Epidermal melanocyte (primary cell): ENCODE measurements at regions not wholly inside any gene's neighbourhood (a gene's known extent, or its start where the extent isn't known, plus 50 kb on each side); places are given as distances from the start of the nearest gene placed in this dataset.

Source experiments
- DNase-seq: peaks from one replicate; pipeline ENCODE4 v3.0.0; 2011; ENCODE audit warnings: low spot score; ENCODE audit not compliant: insufficient read length

- no peak for DNase-seq
Measured at GRCh38 chr1:94646141-94646643, 104.6 kb upstream of the F3 start.

DNA sequence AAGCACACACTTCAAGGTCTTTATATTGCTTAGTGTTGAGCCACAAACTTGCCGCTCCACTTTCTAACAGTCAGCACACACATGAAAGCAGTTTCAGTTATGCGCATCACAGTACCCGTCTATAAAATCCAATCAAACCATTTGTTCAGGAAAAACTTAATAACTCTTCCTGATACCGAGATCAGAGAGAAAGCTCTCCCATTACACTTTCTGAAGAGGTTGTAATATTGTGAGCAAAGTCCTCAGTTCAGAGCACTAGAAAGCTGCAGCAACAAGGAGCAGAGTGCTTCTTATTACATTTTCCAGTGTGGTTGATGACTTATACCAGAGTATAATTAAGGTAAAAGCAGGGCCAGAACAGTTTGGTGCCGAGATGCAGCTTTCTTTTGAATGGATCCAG lies 102.8 kb upstream of the F3 start:
- DNase-seq, result no peak

DNA sequence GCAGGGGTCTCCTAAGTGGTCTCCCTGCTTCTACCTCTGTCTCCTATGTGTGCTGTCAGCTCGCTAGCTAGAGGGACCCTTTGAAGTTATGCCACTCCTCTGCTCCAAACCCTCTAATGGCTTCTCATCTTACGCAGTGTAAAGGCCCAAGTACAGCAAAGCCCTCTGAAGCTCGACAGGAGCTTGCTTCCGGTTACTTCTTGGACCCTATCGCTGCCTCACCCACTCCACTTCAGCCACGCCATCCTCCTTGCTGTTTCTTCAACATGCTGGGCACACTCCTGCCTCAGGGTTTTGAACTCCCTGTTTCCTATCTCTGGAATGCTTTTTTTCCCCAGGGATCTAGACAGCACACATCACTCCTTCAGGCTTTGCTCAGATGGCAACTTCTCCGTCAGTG lies 102.3 kb upstream of the F3 start:
- DNase-seq, result no peak

- no peak for DNase-seq
Measured at GRCh38 chr1:94642617-94643321, 101.2 kb upstream of the F3 start.

DNA sequence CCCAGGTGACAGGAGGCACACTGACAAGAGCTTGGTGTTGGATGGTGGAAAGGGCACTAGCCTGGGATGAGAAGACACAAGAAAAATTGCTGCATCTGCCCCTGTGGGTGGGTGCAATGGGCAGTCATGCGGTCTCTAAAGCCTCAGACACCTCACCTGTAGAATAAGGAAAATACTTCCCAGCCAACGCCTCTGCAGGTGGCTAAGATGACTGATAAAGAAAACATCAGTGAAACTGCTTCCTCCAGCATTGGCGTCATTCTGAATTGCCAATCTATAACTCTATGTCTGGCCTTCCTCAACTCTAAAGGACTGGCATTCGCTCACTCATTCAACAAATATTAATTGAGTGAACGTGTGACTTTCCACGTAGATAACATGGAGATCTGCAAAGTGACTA lies 100.4 kb upstream of the F3 start:
- no peak for DNase-seq

DNA sequence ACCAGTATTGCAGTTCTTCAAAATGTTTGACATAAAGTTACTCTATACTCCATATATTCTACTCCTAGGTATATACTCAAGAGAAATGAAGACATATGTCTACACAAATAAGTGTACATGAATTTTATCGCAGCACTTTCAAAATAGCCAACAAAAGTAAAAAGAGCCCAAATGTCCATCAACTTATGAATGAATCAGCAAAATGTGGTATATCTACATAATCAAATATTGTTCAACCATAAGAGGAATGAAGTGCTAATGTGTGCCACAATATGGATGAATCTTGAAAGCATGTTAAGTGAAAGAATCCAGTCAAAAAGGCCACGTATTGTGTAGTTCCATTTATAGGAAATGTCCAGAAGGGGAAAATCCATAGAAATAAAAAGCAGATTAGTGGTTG lies 98.6 kb upstream of the F3 start:
- DNase-seq, result no peak

DNA sequence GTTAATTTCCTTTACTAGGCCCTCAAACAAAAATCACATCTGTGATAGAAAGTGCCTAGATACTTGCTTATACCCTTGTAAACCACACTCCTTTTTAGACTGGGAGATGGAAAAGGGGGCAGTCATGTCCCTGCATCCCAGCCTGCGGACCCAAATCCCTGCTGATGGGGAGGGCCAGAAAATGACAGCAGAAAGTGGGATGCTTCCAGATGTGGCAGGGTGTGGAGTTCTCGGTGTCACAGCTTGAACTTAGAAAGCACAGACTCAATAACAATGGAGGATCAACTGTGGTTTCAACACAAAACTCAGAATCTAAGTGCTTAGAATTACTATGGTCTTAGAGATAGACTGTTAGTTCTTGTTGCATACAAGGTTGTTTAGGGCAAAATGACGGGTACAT lies 95.6 kb upstream of the F3 start:
- DNase-seq, result no peak

GRCh38 chr1:94636624-94637023 lies 95.1 kb upstream of the F3 start:
- DNase-seq, result no peak

DNA sequence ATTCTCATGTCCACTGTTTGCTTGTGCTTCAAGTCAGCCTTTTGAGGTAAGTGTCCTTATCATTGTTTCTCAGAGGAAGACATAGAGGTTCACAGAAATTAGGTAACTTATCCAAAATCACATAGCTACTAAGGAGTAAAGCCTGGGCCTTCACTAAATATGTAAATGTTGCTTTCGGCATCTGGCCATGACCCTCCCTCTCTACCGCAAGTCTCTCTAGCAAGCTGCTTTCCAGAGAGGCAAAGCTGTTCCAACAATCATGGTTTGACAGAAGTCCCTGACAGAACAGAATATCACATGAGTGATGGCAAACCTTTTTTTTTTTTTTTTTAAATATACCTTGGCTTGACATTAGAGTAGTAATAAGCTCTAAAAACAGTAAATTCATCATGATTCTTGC lies 94.5 kb upstream of the F3 start:
- DNase-seq, result no peak

DNA sequence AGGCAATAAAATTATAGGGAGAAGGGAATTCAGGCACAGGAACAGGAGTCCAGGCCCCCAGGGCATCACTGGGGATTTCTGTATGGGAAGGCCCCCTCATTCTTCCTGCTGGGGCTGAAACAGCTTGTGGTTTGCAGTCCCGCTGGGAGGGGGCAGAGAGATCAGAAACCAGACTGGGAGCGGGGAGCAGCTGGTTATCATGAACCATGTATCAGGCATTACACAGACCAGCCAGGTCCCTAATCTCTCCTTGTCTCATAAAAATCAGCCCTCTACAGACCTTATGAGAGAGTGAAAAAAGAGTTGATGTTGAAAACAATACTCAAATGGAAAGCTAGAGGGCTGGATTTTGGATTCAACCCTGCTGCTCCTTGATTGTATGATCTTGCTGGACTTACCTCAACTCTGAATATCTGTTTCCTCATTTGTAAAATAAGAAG lies 93.4 kb upstream of the F3 start:
- no peak for DNase-seq

GRCh38 chr1:94633051-94633450 lies 91.5 kb upstream of the F3 start:
- no peak for DNase-seq

- no peak for DNase-seq
Measured at GRCh38 chr1:94629259-94630181, 88.0 kb upstream of the F3 start.

DNA sequence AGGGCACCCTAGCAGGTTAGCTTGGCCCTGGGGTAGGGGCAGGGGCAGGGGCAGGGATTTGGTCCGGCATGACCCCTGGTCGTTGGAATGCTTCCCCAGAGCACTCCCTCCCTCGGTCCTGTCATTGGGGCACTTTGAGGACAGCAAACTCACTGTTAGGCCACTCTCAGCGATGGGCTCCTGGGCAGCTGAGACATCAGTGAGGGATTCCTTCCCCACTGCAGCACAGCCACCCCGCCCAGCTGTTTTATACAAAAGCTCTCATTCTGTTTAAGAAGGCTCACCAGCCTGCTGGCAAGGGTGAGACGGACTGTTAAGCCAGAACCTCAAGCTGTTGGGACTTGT lies 86.9 kb upstream of the F3 start:
- no peak for DNase-seq

DNA sequence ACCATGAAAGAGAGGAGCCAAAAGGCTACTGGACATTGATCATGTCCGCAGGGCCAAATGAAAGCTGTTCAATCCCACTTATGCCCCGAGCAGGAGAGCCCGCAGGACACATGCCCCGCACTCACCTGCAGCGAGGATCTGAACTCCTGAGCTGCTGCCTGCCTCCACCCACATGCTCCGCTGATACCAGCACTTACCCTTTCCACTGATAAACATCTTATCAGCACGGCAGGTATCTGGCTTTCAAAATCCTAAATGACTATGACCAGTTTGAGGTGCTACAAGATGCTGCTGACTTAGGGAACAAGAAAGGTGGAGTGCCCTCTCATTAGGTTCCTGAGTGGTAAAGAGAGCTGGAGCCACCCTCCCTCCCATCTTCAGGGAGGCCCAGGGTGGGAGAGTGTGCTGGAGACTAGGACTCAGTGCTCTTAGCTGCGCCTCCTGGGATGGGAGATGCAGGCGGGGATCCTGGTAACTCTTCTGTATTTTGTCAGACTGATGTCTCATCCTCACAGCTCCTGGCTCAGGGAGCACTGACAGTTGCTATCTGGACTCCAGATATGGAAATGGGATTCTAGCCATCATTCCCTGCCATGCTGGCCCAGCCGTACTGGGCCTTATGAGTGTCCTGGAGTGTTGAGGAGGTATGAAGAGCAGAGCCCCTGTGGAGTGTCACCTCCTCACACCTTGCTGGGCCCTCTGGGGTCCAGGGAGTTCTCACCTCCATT lies 86.4 kb upstream of the F3 start:
- no peak for DNase-seq

- DNase-seq, result no peak
Measured at GRCh38 chr1:94624203-94624602, 82.6 kb upstream of the F3 start.

- DNase-seq, result no peak
Measured at GRCh38 chr1:94623560-94624148, 82.1 kb upstream of the F3 start.

GRCh38 chr1:94622757-94623156 lies 81.2 kb upstream of the F3 start:
- no peak for DNase-seq

DNA sequence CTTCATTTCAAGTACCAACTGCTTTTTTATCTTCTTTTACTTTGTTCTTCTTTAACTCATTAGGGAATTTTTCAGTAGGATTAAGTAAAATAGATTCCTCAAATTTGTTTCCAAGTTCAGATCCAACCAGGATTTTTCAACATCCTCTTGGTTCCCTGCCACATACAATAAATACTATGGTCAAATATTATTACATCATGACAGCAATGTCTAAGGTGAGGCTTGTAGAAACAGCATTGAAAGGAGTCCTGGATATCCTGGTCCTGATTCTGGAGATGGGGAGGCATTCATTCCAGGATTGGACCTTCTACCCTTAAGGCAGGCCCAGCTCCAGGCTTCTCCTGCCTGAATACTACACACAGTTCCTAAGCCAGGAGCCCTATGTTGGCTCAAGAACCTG lies 80.2 kb upstream of the F3 start:
- no peak for DNase-seq

GRCh38 chr1:94621395-94621794 lies 79.8 kb upstream of the F3 start:
- no peak for DNase-seq

GRCh38 chr1:94620345-94621031 lies 78.9 kb upstream of the F3 start:
- no peak for DNase-seq

- DNase-seq, result no peak
Measured at GRCh38 chr1:94619731-94620130, 78.2 kb upstream of the F3 start.
